Dermis blood vessel endothelial cell (primary cell): ENCODE measurements at regions not wholly inside any gene's neighbourhood (a gene's known extent, or its start where the extent isn't known, plus 50 kb on each side); places are given as distances from the start of the nearest gene placed in this dataset.
A peak's percentile ranks its signal among the peaks of the same experiment; 100 is the strongest.

ENCODE experiments used
- DNase-seq: peaks from one replicate; pipeline ENCODE4 v3.0.0; 2010

DNA sequence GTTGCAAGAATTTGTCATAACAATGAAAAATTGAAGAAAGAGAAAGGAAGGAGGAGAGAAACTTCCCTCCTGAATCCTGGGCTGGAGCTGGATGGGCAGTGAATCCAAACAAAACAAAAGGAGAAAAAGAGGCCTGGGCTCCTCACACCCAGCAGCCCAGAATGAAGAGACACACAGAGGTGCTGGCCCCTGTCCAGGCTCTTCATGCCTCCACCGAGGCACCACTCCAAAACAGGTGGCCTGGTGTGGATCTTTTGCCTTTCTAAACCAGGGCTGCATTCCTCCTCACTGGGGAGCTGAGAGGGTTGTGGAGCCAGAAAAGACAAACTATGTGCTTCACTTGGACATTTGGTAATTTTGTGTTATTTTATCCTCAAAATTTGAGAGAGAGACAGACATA, 76.0 kb downstream of the FAM124B start:
- no peak for DNase-seq

GRCh38 chr2:224324604-224325003, 77.3 kb downstream of the FAM124B start:
- DNase-seq: no peak

DNA sequence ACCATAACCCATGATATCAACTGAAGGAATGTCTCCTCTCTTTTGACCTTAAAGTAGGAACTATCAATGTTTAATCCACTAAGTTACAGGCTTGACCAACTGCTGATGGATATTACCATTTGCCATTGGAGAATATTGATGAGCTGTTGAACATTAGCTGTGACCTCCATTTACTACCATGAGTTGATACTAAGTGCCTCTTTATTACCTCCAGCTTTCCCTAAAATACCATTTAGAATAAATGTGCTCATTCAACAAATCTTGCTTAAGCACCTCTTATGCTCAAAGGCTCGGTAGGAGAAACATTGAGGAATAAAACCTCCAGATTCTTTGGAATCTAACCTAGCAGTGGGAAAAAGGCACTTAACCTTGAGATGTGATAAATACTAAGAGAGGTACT, 81.2 kb downstream of the FAM124B start:
- DNase-seq: no peak

- DNase-seq: no peak
Observed at GRCh38 chr2:224319750-224320149, 82.2 kb downstream of the FAM124B start.

DNA sequence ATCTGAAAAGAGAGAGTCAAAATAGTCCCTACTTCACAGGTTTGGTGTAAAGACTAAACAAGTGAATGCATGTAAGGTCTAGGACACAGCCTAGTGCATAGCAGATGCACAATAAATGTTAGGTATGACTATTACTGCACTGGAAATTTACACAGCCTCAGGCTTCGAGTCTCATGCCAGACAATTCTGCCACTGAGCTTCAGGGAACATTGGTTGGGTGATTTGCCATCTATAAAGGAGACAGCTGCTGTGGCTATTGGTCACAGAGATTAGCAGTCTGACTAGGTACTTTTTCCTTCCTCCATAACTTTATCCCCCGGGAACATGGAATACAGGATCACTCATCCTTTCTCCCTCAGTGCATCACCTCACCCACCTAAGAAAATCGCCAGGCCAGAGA, 89.2 kb downstream of the FAM124B start:
- DNase-seq: no peak

DNA sequence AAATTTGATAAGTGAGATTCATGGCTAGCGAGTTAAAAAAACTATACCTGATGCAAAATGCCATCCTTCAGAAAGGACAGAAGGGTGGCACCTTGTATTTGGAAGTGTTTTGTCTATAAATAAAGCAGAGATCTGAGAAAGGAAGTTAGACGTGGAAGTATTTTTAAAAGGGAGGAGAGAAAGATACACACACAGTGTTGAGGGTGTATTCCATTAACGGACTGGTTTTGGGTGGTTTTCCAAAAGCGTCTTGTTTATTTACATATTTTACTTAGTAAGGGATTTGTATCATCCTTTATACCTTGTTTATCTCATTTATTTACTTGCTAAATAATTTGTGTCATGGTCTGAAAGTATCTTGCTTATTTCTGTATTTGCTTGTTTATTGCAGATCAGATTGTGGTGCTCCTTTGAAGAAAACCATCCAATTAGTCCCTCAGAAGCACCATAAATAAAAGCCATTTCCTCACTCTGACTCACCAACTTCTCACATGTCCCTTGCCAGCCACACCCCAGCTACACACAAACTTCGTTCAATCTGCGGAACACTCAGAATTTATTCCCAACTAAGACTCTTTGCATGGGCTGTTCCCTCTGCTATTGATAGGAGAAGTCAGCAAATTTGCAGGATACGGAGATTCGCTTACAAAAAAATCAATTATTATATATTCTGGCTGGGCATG, 90.8 kb downstream of the FAM124B start:
- no peak for DNase-seq

GRCh38 chr2:224309176-224309575, 92.7 kb downstream of the FAM124B start:
- DNase-seq: no peak

- no peak for DNase-seq
Observed at GRCh38 chr2:224308272-224308911, 93.5 kb downstream of the FAM124B start.

DNA sequence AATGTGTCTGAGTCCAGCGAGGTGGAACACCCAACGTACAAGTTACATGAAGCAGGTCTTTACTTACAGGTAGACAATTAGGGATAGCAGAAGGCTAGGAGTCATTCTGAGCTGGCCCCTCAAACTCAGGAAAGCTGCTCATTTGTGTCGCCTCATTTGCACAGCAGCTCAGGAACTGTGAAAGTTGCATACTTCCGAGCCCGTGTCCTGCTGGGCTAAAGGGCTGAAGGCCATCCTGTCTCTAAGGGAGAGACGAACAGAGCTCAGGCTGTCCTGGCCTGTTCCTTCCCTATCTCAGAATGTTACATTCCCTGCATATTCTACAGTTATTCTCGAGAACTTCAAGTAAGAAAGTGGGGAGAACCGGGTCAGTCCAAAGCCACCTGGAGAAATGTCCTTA, 99.0 kb downstream of the FAM124B start:
- no peak for DNase-seq

DNA sequence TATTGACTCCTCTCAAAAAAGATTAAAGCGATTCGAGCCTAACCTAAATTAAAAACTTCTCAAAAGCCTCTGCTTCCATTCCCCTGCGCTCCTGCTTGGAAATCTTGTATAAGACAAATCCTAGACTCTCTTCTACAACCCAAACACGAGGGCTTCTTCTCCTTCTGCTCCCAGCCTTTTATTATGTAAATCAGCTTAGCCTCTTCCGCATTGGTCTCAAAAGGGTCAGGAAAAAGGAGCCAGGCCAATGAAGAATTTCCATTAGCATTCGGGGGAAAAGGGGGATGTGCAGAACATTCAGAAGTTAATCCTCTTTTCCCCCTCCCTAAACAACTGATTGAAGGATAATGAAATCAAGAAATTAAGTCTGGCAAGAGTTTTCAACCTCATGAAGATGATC, 107.9 kb downstream of the FAM124B start:
- DNase-seq: no peak

DNA sequence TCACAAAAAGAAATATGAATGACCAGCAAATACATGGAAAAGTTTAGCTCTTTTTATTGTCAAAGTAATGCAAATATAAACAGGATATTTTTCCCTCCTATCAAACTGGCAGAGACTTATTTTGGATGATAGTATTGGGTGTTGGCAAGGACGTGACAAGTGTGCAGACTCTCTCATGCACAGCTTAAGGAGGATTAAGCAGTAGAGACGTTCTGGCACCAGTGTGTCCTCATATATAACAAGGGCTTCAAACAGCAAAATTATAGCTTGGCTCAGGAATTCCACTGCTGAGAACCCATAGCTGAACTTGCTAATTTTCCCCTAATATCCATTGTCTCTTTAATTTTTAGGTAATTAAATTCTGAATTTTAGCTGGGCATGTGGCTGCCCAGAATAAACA, 114.4 kb downstream of the FAM124B start:
- no peak for DNase-seq

GRCh38 chr2:224286923-224287322, 115.0 kb downstream of the FAM124B start:
- DNase-seq: no peak

GRCh38 chr2:224284134-224284946, 117.6 kb downstream of the FAM124B start:
- peak; percentile 58 for DNase-seq

DNA sequence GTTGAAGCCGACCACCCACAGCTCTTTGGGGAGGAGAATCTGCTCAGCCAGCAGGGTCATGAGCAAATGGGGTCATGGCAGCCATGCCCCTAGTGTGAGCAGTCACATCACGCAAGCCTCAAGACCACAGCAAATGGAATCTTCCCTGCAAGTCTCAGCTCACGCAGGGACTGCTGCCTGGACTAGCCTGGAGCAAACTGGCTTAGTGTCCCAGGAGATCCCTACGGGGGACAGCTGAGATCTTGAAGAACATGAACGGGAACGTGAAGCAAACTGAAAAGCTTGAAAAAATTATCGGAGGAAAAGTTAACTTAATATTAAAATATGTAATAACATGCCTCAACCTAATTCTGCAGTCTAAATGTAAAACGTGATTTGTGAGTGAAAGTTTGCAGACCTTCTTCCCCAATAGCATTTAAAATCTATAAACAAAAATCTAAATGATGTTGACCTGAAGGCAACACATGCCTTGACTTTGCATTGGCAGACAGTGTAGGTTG, 118.4 kb downstream of the FAM124B start:
- DNase-seq: no peak

DNA sequence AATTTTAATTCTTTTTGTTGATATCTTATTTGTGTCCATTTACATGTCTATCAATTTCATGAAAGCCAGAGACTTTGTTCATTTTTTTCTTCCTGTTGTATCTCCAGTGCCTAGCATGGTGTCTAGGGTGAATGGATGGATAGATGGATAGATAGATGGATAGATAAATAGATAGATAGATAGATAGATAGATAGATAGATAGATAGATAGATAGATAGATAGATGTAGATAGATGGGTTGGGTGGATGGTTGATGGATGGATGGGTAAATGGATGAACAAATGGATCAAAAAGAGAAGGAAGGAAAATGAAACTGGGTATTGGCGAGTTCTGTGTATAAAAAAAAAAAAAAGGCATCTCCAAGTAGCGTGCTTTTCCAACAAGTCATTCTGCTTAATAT, 120.5 kb downstream of the FAM124B start:
- DNase-seq: no peak

- no peak for DNase-seq
Observed at GRCh38 chr2:224278531-224278930, 123.4 kb downstream of the FAM124B start.

- no peak for DNase-seq
Observed at GRCh38 chr2:224276251-224276650, 125.7 kb downstream of the FAM124B start.

DNA sequence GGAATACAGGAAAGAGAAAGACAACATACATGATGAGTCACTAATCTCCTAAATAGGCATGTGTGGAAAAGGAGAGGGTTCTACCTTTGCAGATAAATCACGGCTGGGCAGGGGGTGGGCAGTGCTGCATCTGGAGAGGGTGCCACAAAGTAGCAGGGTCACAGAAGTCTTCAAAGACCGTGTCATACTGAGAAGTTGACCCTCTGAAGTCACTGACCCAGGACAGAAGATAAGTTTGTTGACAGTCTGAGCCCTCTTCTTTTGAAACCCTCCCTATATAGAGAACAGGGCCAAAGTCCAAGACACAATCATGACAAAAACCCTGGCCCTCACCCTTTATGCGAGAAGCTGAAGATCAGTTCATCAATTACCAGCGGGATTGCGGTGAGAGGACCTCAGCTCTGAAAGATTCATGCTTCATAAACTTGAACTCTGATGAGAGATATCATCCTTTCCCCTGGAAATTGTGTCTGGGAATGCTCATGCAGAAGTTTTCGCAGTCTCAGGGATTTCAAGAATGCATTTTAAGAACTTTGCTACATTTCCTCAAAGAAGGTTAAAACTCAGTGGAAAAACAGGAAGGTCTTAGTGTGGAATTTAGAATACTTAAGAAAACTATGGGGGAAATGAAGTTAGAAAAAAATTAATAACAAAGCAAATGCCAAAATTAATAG, 129.5 kb downstream of the FAM124B start:
- DNase-seq: no peak

DNA sequence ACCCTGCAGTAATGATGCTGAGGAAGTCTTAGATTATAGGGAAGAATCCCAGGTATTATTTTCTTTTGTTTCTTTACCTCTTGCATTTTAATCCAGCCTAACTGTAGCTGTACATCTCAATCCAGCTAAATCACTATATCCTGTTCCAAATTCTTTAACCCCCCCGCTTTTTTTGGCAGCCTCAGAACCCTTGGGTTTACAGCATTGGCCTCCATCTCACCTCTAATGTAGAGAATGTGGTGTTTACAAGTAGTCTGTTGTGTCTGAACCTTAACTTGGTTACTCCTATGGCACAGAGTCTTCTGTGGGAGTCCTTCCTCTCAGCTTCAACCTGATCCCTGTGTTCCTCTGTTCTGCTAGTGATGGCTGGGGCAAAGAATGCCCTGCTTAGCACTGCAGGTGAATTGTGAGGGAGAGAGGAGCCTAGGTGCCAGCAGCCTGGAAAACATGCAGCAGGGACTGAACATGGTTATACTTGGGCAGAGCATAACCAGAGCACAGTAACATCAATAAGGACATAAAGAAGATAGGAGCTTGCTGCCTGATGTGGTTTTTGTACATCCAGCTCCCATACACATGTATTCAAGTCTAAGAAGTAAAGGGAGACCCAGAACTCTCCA, 130.2 kb downstream of the FAM124B start:
- DNase-seq: no peak

GRCh38 chr2:224268441-224268840, 133.5 kb downstream of the FAM124B start:
- peak; percentile 8 for DNase-seq

GRCh38 chr2:224264259-224264658, 137.6 kb downstream of the FAM124B start:
- no peak for DNase-seq

- no peak for DNase-seq
Observed at GRCh38 chr2:224263571-224264043, 138.3 kb downstream of the FAM124B start.
